ENCODE measurements at regions not wholly inside any gene's neighbourhood (a gene's known extent, or its start where the extent isn't known, plus 50 kb on each side); places are given as distances from the start of the nearest gene placed in this dataset.
A peak's percentile ranks its signal among the peaks of the same experiment; 100 is the strongest.

DNA sequence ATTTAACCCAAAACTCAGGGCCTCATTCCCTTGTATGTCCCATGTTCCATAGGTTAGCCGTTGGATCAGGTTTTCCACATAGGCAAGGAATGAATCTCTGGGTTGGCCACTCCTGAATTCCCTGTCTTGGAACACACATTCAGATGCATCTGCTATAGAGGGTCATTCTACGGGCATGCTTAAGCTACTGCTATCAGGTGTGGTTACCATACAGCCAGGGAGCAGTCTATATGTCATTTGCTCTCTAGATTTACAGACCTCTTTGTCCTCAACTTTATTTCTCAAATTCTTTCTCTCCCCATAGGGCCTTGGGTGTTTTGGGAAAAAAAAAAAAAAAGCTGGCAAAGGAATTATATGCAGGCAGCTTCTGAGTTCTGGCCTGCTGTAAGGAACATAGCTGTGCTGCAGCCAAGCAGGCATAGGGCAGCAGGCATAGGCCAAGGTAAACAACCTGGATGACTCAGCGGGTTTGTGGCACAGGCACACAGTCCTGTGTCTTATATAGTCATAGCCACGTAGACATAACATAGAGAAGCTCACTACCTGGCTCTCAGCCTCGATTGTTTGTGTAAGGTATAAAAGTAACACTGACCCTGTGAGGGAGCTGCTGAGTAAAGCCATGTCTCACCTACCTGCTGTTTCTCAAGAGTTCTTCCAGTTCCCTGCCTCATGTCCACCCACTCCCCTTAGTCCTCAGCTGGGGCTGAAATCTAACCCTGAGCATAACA, 141.5 kb downstream of the OSTF1 start:
- Histone ChIP-seq H3K9ac (ENCODE audit: insufficient read depth, low read depth, low read length) (peak overlapping the region; percentile 52), H3K9me3 (ENCODE audit: low read length) (peaks cover 8% of the 10 kb centered on the region), H3K27ac (ENCODE audit: extremely low read length, insufficient read depth, low read length) (peak overlapping the region; percentile 43), H3K27me3 (ENCODE audit: control insufficient read depth in 1 of 2, insufficient read depth in 2 of 2, low read length in 2 of 2) (no peaks in the 10 kb centered on the region), H3K4me3 (replicated peaks in 1 of 3; ENCODE audit: insufficient read depth in 1 of 3, low read depth in 2 of 3, low read length in 3 of 3) (peak overlapping the region in 1 of 3 experiments; percentile 9; a peak in 1 of 6 replicates), H2AFZ (ENCODE audit: low read length) (peak overlapping the region; percentile 39), H3K79me2 (ENCODE audit: insufficient read depth, low read length) (no peaks in the 10 kb centered on the region), H3K4me1 (ENCODE audit: insufficient read depth, low read length) (peaks cover 24% of the 10 kb centered on the region), H3K36me3 (replicated peaks in 1 of 2; ENCODE audit: control insufficient read depth in 1 of 2, insufficient read depth in 2 of 2, low read length in 2 of 2) (no peaks in the 10 kb centered on the region), H4K20me1 (ENCODE audit: insufficient read depth, low read length) (no peaks in the 10 kb centered on the region), H3K4me2 (ENCODE audit: low read depth, low read length) (peak overlapping the region; percentile 68)
- intact Hi-C loops (cut with micrococcal nuclease; ENCODE audit: unreplicated experiment) = no loop called here
- 35% methylated on average over 5 of the region's 5 CpGs for WGBS (ENCODE audit: low lambda C conversion rate)
- in situ Hi-C loops (cut with HindIII; ENCODE audit: extremely low pct_ligation_motif_present, low pct_unique_long_range_greater_than_20kb) = no loop called here
- ATAC-seq (peak; percentile 97), FAIRE-seq (no peak), DNase-seq (ENCODE audit: low spot score) (peak; percentile 58)
- ChIA-PET POLR2A (no interaction called here), CTCF (ENCODE audit: low intra/inter-chr PET ratio, low total read pairs) (no interaction called here)
- no TSS peak for BruUV-seq (replicated peaks)
- 0 out of 2 replicates have a peak, but pooled peaks have one; percentile 12 for TF ChIP-seq DPF2 (CRISPR knock-in tag; IDR thresholded peaks at IDR 0.05; ENCODE audit: borderline replicate concordance, low read depth)
- peak; percentile 94 for TF ChIP-seq NFE2 (CRISPR knock-in tag; IDR thresholded peaks at IDR 0.05)
- TF ChIP-seq AHR (CRISPR knock-in tag; IDR thresholded peaks at IDR 0.05) = no peak
- TF ChIP-seq, protein P1, sequence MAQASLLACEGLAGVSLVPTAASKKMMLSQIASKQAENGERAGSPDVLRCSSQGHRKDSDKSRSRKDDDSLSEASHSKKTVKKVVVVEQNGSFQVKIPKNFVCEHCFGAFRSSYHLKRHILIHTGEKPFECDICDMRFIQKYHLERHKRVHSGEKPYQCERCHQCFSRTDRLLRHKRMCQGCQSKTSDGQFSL (CRISPR knock-in tag; IDR thresholded peaks at IDR 0.05) = no peak
- TF ChIP-seq ZFX (CRISPR knock-in tag; IDR thresholded peaks at IDR 0.05; ENCODE audit: low read depth) = peak; percentile 95
- no peak for TF ChIP-seq ELF1 (CRISPR knock-in tag; IDR thresholded peaks at IDR 0.05)
- TF ChIP-seq EP300 (IDR thresholded peaks at IDR 0.05; ENCODE audit: low read depth in 2 of 2, low read length in 2 of 2) = peak in 1 of 2 experiments; percentile 34; a peak in 1 of 4 replicates
- TF ChIP-seq EP300 (CRISPR knock-in tag; IDR thresholded peaks at IDR 0.05; ENCODE audit: borderline replicate concordance) = 0 out of 2 replicates have a peak, but pooled peaks have one; percentile 19
- TF ChIP-seq NFE2L2 (IDR thresholded peaks at IDR 0.05; ENCODE audit: low read length) = peak; percentile 97
- TF ChIP-seq YEATS2 (CRISPR knock-in tag; IDR thresholded peaks at IDR 0.05; ENCODE audit: borderline replicate concordance) = peak; percentile 41; the same call in 1 of the 2 replicates
- TF ChIP-seq ZNF12 (CRISPR knock-in tag; IDR thresholded peaks at IDR 0.05) = peak; percentile 44; the same call in 1 of the 2 replicates
- TF ChIP-seq HOXA3 (CRISPR knock-in tag; IDR thresholded peaks at IDR 0.05) = 0 out of 2 replicates have a peak, but pooled peaks have one; percentile 21
- TF ChIP-seq ZBTB21 (CRISPR knock-in tag; IDR thresholded peaks at IDR 0.05) = peak; percentile 74; the same call in 1 of the 2 replicates
- TF ChIP-seq MAFK (conservative IDR thresholded peaks at IDR 0.05 in 1 of 2, IDR thresholded peaks at IDR 0.05 in 1 of 2; ENCODE audit: low read length in 2 of 2) = peak; percentile 78 to 89
- peak; percentile 46; the same call in 1 of the 2 replicates for TF ChIP-seq ZNF792 (CRISPR knock-in tag; IDR thresholded peaks at IDR 0.05)
- TF ChIP-seq FOSL1 (CRISPR knock-in tag; IDR thresholded peaks at IDR 0.05; ENCODE audit: borderline replicate concordance) = peak; percentile 72; the same call in 1 of the 2 replicates
- TF ChIP-seq, protein P2, sequence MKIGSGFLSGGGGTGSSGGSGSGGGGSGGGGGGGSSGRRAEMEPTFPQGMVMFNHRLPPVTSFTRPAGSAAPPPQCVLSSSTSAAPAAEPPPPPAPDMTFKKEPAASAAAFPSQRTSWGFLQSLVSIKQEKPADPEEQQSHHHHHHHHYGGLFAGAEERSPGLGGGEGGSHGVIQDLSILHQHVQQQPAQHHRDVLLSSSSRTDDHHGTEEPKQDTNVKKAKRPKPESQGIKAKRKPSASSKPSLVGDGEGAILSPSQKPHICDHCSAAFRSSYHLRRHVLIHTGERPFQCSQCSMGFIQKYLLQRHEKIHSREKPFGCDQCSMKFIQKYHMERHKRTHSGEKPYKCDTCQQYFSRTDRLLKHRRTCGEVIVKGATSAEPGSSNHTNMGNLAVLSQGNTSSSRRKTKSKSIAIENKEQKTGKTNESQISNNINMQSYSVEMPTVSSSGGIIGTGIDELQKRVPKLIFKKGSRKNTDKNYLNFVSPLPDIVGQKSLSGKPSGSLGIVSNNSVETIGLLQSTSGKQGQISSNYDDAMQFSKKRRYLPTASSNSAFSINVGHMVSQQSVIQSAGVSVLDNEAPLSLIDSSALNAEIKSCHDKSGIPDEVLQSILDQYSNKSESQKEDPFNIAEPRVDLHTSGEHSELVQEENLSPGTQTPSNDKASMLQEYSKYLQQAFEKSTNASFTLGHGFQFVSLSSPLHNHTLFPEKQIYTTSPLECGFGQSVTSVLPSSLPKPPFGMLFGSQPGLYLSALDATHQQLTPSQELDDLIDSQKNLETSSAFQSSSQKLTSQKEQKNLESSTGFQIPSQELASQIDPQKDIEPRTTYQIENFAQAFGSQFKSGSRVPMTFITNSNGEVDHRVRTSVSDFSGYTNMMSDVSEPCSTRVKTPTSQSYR (CRISPR knock-in tag; IDR thresholded peaks at IDR 0.05; ENCODE audit: borderline replicate concordance) = peak; percentile 12; the same call in 1 of the 2 replicates
- peak; percentile 53; the same call in 1 of the 2 replicates for TF ChIP-seq GATAD2A (CRISPR knock-in tag; IDR thresholded peaks at IDR 0.05)
- TF ChIP-seq MIER3 (CRISPR knock-in tag; IDR thresholded peaks at IDR 0.05; ENCODE audit: borderline replicate concordance) = peak; percentile 50; the same call in 1 of the 2 replicates
